SU-DHL-6 (cell line): ENCODE measurements at regions not wholly inside any gene's neighbourhood (a gene's known extent, or its start where the extent isn't known, plus 50 kb on each side); places are given as distances from the start of the nearest gene placed in this dataset.

Source experiments
- H2AFZ ChIP-seq: fragments of 200-600 bp; sonication (generic); 2 replicates; pipeline ENCODE4 v1.6.1; 2014; ENCODE audit warnings: low read depth, mild to moderate bottlenecking, moderate library complexity, mixed read lengths, antibody characterized with exemption, low read length; ENCODE audit not compliant: severe bottlenecking
- H3F3A ChIP-seq: fragments of 200-600 bp; shearing (Covaris generic); 2 replicates; pipeline ENCODE4 v1.6.0; 2016; ENCODE audit warnings: antibody characterized with exemption, mild to moderate bottlenecking; ENCODE audit not compliant: insufficient read depth
- H3K27ac ChIP-seq: fragments of 200-600 bp; sonication (generic); 2 replicates; pipeline ENCODE4 v1.5.1; 2016; ENCODE audit warnings: low read depth, mild to moderate bottlenecking, low read length, moderate library complexity, mixed read lengths
- H3K27me3 ChIP-seq: fragments of 200-600 bp; sonication (generic), shearing (Covaris generic); 2 replicates; pipeline ENCODE4 v1.6.0; 2014; ENCODE audit warnings: mild to moderate bottlenecking, low read length
- H3K36me3 ChIP-seq: fragments of 200-600 bp; sonication (generic); 2 replicates; pipeline ENCODE4 v1.6.1; 2014; ENCODE audit warnings: mild to moderate bottlenecking, low read length, mixed read lengths
- H3K4me2 ChIP-seq: fragments of 300-600, 200-600 bp; shearing (Covaris generic), sonication (generic); 2 replicates; pipeline ENCODE4 v1.6.0; 2014; ENCODE audit warnings: low read length, low read depth, mild to moderate bottlenecking; ENCODE audit not compliant: poor library complexity, severe bottlenecking
- H3K4me3 ChIP-seq: fragments of 200-600 bp; sonication (generic); 2 replicates; pipeline ENCODE4 v1.5.1; 2014; ENCODE audit warnings: antibody characterized with exemption, low read length, mild to moderate bottlenecking, mixed read lengths; ENCODE audit not compliant: insufficient read depth, poor library complexity, severe bottlenecking
- H3K79me2 ChIP-seq: fragments of 200-600 bp; sonication (generic); 2 replicates; pipeline ENCODE4 v1.6.1; 2014; ENCODE audit warnings: mild to moderate bottlenecking, low read length, moderate library complexity; ENCODE audit not compliant: insufficient read depth
- H3K9ac ChIP-seq: fragments of 200-600 bp; sonication (generic); 2 replicates; pipeline ENCODE4 v1.7.0; 2014; ENCODE audit warnings: mild to moderate bottlenecking, low read length
- H3K9me2 ChIP-seq: fragments of 200-600 bp; sonication (generic); replicated peaks from 2 replicates; pipeline ENCODE4 v1.6.1; 2014; ENCODE audit warnings: low read length; ENCODE audit not compliant: insufficient read depth
- H3K9me3 ChIP-seq: fragments of 200-600 bp; sonication (generic); 2 replicates; pipeline ENCODE4 v1.6.1; 2014; ENCODE audit warnings: low read length, mixed read lengths; ENCODE audit not compliant: insufficient read depth
- H4K20me1 ChIP-seq: fragments of 200-600 bp; sonication (generic); 2 replicates; pipeline ENCODE4 v1.6.1; 2014; ENCODE audit warnings: low read depth, mild to moderate bottlenecking, antibody characterized with exemption, low read length, moderate library complexity, mixed read lengths
- CTCF ChIP-seq: fragments of 200-600 bp; sonication (generic); IDR thresholded peaks from one replicate; pipeline ENCODE4 v1.5.1; 2017; ENCODE audit warnings: antibody characterized with exemption, mild to moderate bottlenecking, low read length, moderate library complexity; ENCODE audit not compliant: insufficient read depth, poor library complexity, severe bottlenecking
- EZH2phosphoT487 ChIP-seq: fragments of 200-600 bp; sonication (generic), shearing (Covaris generic); conservative IDR thresholded peaks from 2 replicates; pipeline ENCODE4 v1.6.1; 2018; ENCODE audit warnings: mild to moderate bottlenecking, antibody characterized with exemption, low read length, moderate library complexity, mixed read lengths

- Histone ChIP-seq H3K9ac (no peak overlapping the region), H2AFZ (no peak overlapping the region), H3K27me3 (no peaks in the 10 kb centered on the region), H3K4me2 (no peak overlapping the region), H4K20me1 (no peaks in the 10 kb centered on the region), H3K27ac (no peak overlapping the region), H3K9me3 (no peaks in the 10 kb centered on the region), H3K9me2 (no peaks in the 10 kb centered on the region), H3K4me3 (no peak overlapping the region), H3F3A (no peaks in the 10 kb centered on the region), H3K79me2 (no peaks in the 10 kb centered on the region), H3K36me3 (no peaks in the 10 kb centered on the region)
- TF ChIP-seq CTCF (no peak), EZH2phosphoT487 (no peak)
Observed at GRCh38 chr5:149433524-149434131, 54.5 kb upstream of the IL17B start.

- Histone ChIP-seq H3K9me2 (no peaks in the 10 kb centered on the region), H3K36me3 (no peaks in the 10 kb centered on the region), H3K4me3 (no peak overlapping the region), H3K4me2 (no peak overlapping the region), H3F3A (no peaks in the 10 kb centered on the region), H3K27ac (no peak overlapping the region), H4K20me1 (no peaks in the 10 kb centered on the region), H3K79me2 (no peaks in the 10 kb centered on the region), H3K9ac (no peak overlapping the region), H3K27me3 (no peaks in the 10 kb centered on the region), H3K9me3 (no peaks in the 10 kb centered on the region), H2AFZ (no peak overlapping the region)
- no peak for TF ChIP-seq EZH2phosphoT487
- TF ChIP-seq CTCF, result no peak
Observed at GRCh38 chr5:149432911-149433401, 53.9 kb upstream of the IL17B start.

- Histone ChIP-seq H2AFZ (no peak overlapping the region), H3K9ac (no peak overlapping the region), H3K4me2 (no peak overlapping the region), H4K20me1 (no peaks in the 10 kb centered on the region), H3K9me3 (no peaks in the 10 kb centered on the region), H3K9me2 (no peaks in the 10 kb centered on the region), H3F3A (no peaks in the 10 kb centered on the region), H3K27me3 (no peaks in the 10 kb centered on the region), H3K27ac (no peak overlapping the region), H3K79me2 (no peaks in the 10 kb centered on the region), H3K4me3 (no peak overlapping the region), H3K36me3 (no peaks in the 10 kb centered on the region)
- TF ChIP-seq CTCF (no peak), EZH2phosphoT487 (no peak)
Observed at GRCh38 chr5:149432376-149432775, 53.3 kb upstream of the IL17B start.
